ENCODE measurements at regions not wholly inside any gene's neighbourhood (a gene's known extent, or its start where the extent isn't known, plus 50 kb on each side); places are given as distances from the start of the nearest gene placed in this dataset.
"Not testable (repeated sequence)": the region's sequence is repeated elsewhere in the genome, so short reads cannot be mapped to it uniquely, and the experiment has no call there.

DNA sequence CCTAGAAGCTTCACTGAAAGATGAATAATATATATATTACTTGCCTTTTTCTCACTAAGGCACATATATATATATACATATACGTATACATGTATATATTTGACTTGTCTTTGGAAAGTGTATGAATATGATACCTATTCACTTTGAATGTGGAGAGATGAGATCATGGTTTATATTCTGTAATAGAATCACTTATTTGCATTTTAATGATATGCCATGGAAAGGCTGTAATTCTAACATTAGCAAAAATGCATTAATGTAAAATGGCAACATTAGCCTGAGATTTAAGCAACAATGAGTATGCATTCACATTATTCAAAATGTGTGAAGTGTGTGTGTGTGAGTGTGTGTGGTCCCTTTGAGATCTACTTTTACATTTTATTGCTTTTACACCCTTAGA, 54.5 kb upstream of the PRKD1 start:
- DNase-seq, result no peak

DNA sequence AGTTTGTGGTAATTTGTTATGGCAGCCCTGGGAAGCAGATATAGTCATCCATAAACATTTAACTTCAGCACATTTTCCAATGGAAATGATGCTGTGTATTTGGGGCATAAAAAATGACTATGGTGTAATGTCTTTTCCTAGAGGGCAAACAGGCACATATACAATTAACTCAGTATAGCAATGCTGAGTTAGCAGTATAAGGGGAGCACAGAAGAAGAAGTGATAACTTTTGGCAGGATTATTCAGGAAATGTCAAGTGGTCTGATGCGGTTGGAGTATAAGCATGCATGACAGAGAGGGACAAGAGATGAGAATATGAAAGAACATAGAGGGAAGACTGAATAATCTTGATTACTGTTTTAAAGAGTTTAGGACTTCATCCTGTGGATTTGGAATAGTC, 55.3 kb upstream of the PRKD1 start:
- DNase-seq, result no peak

GRCh38 chr14:29990344-29990857, 62.8 kb upstream of the PRKD1 start:
- DNase-seq, result not testable (repeated sequence)

DNA sequence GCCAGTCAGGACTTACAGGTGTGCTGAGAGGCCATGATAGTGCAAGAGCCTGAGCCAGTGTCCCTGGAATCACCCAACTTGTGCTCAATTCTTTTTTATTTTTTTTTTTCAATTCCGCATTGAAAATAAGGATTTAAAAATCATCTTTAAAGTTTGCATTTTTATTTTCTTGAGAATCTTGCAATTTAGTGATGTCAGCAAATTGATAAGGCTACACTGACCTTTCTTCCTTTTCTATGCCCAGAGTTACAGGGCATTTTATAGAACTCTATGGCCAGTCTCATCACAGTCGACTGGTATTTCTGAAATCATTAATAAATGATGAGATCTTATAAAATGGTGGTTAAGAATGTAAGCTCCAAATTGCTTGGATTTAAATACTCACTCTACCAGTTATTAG, 63.3 kb upstream of the PRKD1 start:
- no peak for DNase-seq

DNA sequence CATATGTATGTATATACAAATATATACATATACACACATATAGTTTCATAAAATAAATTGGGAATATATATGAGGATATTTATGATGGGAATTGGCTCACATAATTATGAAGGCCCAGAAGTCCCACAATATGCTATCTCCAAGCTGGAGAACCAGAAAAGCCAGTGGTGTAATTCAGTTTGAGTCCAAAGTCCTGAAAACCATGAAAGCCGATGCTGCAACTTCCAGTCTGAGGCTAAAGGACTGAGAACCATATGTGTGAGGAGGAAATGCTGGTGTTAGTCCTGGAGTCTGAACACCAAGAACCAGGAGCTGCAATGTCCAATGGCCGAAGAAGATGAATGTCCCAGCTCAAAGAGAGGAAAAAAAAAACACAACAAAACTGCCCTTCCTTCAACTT, 65.5 kb upstream of the PRKD1 start:
- DNase-seq, result no peak

GRCh38 chr14:29999013-29999539, 71.4 kb upstream of the PRKD1 start:
- DNase-seq, result no peak

DNA sequence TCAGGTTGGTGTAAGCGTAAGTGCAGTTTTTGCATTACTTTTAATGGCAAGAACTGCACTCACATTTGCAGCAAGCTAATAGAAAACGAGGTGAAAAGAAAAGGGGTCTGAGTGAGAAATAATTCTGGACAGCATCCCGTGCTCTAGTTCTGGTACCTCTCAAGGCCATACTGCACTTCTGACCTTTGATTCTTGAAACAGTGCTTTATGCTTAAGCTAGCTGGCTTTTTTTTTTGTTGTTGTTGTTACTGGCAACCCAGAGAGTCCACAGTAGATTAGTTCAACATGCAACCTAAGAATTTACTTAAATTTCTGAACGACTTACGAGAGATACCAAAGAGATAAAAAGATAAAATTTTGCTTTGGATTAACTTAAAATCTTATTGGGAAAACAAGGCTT, 75.2 kb upstream of the PRKD1 start:
- DNase-seq, result no peak

- DNase-seq, result no peak
These were observed 77.6 kb upstream of the PRKD1 start for GRCh38 chr14:30005114-30005808.

- no peak for DNase-seq
These were observed 79.0 kb upstream of the PRKD1 start for GRCh38 chr14:30006695-30007094.

DNA sequence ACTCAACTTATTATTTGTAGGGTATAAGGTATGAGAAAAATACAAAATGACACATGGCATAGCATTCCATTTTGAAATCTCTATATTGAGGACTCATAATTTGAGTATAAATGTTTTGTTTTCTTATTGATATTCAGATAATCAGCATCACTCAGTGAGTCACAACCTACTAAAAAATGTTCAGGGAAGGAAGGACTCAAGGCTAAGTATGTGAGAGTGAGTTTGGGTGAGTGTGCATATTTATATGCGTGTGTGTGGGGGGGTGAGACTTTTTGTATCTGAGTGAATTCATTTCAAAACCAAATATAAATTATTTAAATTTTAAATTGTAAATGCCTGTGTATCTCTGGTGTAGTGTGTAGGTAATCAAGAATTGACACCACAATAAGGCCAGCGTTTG, 87.8 kb upstream of the PRKD1 start:
- DNase-seq, result no peak

DNA sequence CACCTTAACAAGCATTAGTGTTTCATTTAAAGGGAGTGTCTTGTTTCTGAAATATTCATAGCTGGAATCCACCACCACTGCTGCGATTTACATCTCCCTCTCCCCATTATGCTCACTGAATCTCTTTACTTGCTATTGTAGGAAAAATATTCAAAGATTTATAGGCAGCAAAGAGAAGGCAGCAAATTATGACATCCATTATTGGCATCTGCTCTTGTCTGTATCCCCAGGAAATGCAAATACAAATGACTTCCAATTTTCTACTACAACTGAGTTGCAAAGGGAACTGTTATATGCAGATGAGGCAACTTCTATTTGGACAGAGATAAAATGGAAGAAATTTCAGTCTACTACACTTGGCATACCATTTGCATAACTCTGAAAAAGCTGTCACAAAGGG, 88.4 kb upstream of the PRKD1 start:
- no peak for DNase-seq

DNA sequence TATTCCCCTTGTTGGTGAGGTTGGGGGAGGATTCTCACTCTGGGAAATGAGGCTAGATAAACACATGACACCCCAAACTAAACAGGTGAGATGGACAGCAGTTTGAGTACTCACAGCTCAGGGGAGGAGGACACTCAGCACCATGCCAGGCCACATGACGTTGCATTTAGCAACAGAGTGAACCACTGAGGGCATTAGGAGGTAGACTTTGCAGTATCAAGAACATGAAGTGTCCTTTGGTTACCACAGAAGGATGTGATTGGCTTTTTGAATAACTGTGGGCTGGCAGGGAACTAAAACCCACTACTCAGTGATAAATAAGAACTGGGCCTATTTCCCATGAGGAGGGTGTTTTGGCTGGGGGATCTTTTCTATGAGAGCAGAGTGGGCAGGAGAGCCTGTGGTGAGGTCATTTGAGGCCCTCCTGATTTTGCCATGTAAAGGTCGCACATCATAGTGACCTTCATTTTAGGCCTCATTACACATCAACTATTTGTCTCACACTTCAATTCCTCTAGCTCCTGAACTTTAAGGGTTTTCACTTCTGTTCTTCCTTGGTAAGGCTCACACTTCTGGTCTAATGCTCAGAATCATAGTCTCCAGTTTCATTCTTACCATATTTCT, 89.8 kb upstream of the PRKD1 start:
- DNase-seq, result no peak

GRCh38 chr14:30020271-30020670, 92.6 kb upstream of the PRKD1 start:
- no peak for DNase-seq

DNA sequence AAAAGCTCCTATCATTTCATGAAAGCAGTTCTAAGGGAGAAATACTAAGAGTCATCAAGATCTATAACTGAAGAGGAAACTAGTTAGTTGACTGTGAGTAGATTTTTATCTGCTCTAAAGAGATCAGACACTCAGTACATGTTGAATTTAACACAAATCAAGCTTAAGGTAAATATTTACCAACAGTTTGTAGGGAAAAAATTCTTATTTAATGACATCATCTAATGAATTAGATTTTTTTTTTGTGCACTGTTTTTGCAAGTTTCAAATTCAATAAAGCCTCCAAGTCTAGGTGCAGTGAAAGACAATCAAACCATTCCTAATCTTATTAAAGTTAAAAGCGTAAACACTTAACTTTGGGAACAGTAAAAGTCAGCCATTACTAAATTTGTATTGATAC, 93.0 kb upstream of the PRKD1 start:
- DNase-seq, result no peak

DNA sequence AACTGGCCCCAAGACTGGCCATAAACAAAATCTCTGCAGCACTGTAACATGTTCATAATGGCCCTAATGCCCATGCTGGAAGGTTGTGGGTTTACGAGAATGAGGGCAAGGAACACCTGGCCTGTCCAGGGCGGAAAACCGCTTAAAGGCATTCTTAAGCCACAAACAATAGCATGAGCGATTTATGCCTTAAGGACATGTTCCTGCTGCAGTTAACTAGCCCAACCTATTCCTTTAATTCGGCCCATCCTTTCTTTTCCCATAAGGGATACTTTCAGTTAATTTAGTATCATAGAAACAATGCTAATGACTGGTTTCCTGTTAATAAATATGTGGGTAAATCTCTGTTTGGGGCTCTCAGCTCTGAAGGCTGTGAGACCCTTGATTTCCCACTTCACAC, 95.7 kb upstream of the PRKD1 start:
- not testable (repeated sequence) for DNase-seq

- DNase-seq, result no peak
These were observed 106.5 kb upstream of the PRKD1 start for GRCh38 chr14:30034152-30034551.

DNA sequence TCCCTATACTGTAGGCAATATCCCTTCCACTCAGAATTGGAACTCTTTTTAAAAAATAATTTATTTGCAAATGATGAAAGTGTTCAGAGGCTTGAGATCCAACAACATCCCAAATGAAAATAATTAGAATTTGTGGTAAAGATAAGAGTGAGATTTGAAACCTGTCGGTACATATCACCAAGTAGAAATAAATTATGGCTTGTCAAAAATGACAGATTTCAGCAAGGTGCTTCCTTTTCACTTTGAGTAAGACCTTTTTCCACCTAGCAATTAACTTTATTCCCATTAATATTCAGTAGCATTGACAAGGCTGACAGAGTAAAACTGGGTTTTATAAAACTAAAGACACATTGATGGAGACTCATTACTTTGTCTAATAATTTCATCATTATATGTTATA, 107.7 kb upstream of the PRKD1 start:
- DNase-seq, result no peak

GRCh38 chr14:30045720-30046119, 118.1 kb upstream of the PRKD1 start:
- no peak for DNase-seq

DNA sequence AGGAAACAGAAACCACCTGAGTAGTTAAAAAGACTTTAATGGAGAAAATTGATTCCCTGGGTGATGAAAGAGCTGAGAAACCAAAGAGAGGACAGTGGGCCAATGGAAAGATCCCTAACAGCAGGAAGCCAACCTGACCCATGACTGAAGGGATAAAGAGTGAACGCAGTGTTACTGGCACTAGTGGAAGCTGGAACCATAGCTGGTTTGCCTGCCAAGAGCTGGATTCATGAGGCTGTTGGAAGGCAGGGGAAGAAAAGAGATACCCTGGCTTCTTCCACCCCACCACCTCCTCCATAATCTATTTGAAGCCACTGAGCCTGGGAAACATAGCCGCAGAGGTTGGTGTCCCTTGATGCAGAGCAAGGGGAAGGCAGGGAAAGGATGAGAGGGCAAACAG, 125.5 kb upstream of the PRKD1 start:
- DNase-seq, result no peak

- no peak for DNase-seq
These were observed 126.6 kb upstream of the PRKD1 start for GRCh38 chr14:30054201-30054600.

DNA sequence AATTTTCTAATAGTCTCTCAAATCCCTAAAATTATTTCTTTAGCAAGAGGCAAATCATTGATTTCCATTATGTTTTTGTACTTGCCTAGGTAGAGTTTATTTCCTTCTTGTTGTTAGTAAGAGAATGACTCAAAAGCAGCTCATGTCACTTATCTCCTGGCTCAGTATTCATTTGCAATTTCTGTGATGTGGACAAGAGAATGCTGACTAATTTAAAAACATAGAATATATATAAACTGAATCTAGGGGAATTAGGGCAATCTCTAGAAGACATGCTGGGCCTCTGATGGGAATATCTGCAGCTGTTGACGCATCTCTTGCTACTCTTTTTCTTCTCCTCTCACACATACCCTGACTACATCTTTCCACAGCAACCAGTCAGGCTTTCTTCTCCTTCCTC, 130.8 kb upstream of the PRKD1 start:
- no peak for DNase-seq

DNA sequence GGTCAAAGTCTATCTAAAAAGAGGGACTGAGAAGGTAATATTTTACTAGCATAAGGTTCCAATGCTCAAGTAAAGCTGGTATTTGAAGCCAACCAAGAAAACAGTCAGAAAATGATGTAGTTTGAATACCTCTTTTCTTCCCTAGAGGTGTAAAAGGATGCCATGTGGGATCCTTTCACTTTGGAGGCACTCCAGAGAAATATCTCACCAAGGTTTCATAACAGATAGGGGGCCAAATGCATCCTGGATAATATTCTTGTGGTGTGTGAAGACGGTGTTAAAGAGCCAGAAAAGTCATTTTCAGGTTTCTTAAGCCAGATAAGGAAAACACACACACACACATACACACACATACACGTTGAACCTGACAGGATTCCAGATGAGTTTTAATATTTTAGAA, 136.1 kb upstream of the PRKD1 start:
- no peak for DNase-seq

DNA sequence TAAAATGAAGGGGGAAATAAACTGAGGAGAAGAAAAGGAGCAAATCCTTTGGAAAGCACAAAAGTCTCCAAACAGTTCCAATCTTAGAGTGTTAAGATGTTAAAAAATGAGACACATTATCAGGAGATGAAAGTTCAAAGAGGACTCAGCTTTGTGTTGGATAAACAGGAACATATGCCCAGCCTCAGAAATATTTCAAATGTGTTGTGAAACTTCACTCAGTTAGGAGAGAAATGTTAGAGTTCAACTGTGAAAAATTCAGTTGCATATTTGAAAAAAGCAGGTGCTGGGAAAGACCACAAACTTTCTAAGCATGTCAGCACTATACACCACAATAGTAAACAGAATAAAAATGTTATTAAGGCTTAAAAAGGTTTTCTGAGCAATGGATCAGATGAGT, 136.8 kb upstream of the PRKD1 start:
- DNase-seq, result no peak

GRCh38 chr14:30069536-30069935, 141.9 kb upstream of the PRKD1 start:
- no peak for DNase-seq

DNA sequence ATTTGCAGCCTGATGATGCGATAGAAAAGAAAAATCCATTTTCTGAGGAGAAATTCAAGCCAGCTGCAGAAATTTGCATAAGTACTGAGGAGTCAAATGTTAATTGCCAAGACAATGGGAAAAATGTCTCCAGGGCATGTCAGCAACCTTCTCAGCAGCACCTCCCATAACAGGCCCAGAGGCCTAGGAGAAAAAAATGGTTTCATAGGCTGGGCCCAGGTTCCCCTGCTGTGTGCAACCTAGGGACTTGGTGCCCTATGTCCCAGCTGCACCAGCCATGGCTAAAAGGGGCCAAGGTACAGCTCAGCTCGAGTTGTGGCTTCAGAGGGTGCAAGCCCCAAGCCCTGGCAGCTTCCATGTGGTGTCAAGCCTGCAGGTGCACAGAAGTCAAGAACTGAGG, 144.8 kb upstream of the PRKD1 start:
- not testable (repeated sequence) for DNase-seq

Data from activated CD4-positive, alpha-beta T cell treated with anti-CD3 and anti-CD28 coated beads, Interleukin-2, amount 50 U/mL, for 1 hour (primary cell).